SK-N-SH (cell line): ENCODE measurements at regions not wholly inside any gene's neighbourhood (a gene's known extent, or its start where the extent isn't known, plus 50 kb on each side); places are given as distances from the start of the nearest gene placed in this dataset.

ENCODE experiments used
- CTCF ChIA-PET: fragments of 300-600, 350-600 bp; formaldehyde crosslinking; extraction: SDS; loops from one replicate; lab custom pipeline; 2021; lab: Yijun Ruan, JAX
- POLR2A ChIA-PET: fragments of 350-600 bp; sonication (Branson Sonifier 250); formaldehyde crosslinking; extraction: SDS; loops from one replicate; lab custom pipeline; 2020; ENCODE audit warnings: antibody characterized with exemption, inconsistent platforms; lab: Yijun Ruan, JAX
- DNase-seq: peaks from one replicate; pipeline ENCODE4 v3.0.0; 2012
- H2AFZ ChIP-seq: fragments of 200-600 bp; sonication (generic); 2 replicates; pipeline ENCODE4 v1.8.1; 2016; ENCODE audit warnings: antibody characterized with exemption, mild to moderate bottlenecking, low read depth
- H3F3A ChIP-seq: fragments of 200-600 bp; sonication (generic); replicated peaks from 2 replicates; pipeline ENCODE3; 2016; ENCODE audit warnings: antibody characterized with exemption, mild to moderate bottlenecking; ENCODE audit not compliant: insufficient read depth
- H3K27ac ChIP-seq, 2 experiments: fragments of 200-500 bp in 1 of 2; fragments of 200-600 bp in 1 of 2; sonication (Bioruptor generic) in 1 of 2; sonication (generic), shearing (Covaris generic) in 1 of 2; 2 replicates each; pipeline versions ENCODE4 v1.5.1 to v1.6.1; 2014 to 2016; ENCODE audit warnings: low read depth in 2 of 2, inconsistent platforms in 1 of 2, low read length in 1 of 2, mild to moderate bottlenecking in 1 of 2, mixed read lengths in 1 of 2
- H3K27me3 ChIP-seq: fragments of 200-600 bp; sonication (generic), shearing (Covaris generic); 2 replicates; pipeline ENCODE4 v1.6.1; 2016; ENCODE audit warnings: mixed run types; ENCODE audit not compliant: insufficient read depth
- H3K36me3 ChIP-seq, 2 experiments: fragments of 200-500 bp in 1 of 2; fragments of 200-600 bp in 1 of 2; sonication (Bioruptor generic) in 1 of 2; sonication (generic) in 1 of 2; replicated peaks in 1 of 2; 2 replicates each; pipeline versions ENCODE3 to v1.5.1; 2014 to 2016; ENCODE audit warnings: low read length in 1 of 2, mild to moderate bottlenecking in 1 of 2; ENCODE audit not compliant: insufficient read depth in 2 of 2, control insufficient read depth in 1 of 2
- H3K4me1 ChIP-seq, 2 experiments: fragments of 200-500 bp in 1 of 2; fragments of 200-600 bp in 1 of 2; sonication (Bioruptor generic) in 1 of 2; sonication (generic), shearing (Covaris generic) in 1 of 2; 2 replicates each; pipeline versions ENCODE4 v1.5.1 to v1.6.1; 2014 to 2016; ENCODE audit warnings: low read depth in 1 of 2, low read length in 1 of 2, mixed run types in 1 of 2; ENCODE audit not compliant: insufficient read depth in 2 of 2, control insufficient read depth in 1 of 2
- H3K4me2 ChIP-seq: fragments of 200-600 bp; sonication (generic), shearing (Covaris generic); 2 replicates; pipeline ENCODE4 v1.6.1; 2017; ENCODE audit warnings: mixed run types
- H3K4me3 ChIP-seq, 2 experiments: fragments of 200-500 bp in 1 of 2; fragments of 200-600 bp in 1 of 2; sonication (Bioruptor generic) in 1 of 2; sonication (generic), shearing (Covaris generic) in 1 of 2; 2 replicates each; pipeline versions ENCODE4 v1.5.1 to v1.8.1; 2014 to 2016; ENCODE audit warnings: low read depth in 2 of 2, inconsistent platforms in 1 of 2, low read length in 1 of 2, mild to moderate bottlenecking in 1 of 2, mixed read lengths in 1 of 2, moderate library complexity in 1 of 2
- H3K79me2 ChIP-seq: fragments of 200-600 bp; sonication (generic); 2 replicates; pipeline ENCODE4 v1.8.1; 2017; ENCODE audit warnings: mild to moderate bottlenecking; ENCODE audit not compliant: insufficient read depth
- H3K9ac ChIP-seq: fragments of 200-600 bp; sonication (generic); 2 replicates; pipeline ENCODE4 v1.6.1; 2017; ENCODE audit warnings: mixed run types
- H3K9me2 ChIP-seq: fragments of 200-600 bp; sonication (generic); 2 replicates; pipeline ENCODE4 v1.6.1; 2017; ENCODE audit warnings: mixed run types
- H3K9me3 ChIP-seq: fragments of 200-600 bp; sonication (generic); 2 replicates; pipeline ENCODE4 v1.6.1; 2017; ENCODE audit warnings: mixed run types, mild to moderate bottlenecking, moderate library complexity
- H4K20me1 ChIP-seq: fragments of 200-600 bp; sonication (generic); 2 replicates; pipeline ENCODE4 v1.6.1; 2017; ENCODE audit warnings: mild to moderate bottlenecking, mixed run types; ENCODE audit not compliant: insufficient read depth
- CHD2 ChIP-seq: fragments of 150-350 bp; IDR thresholded peaks from 2 replicates; pipeline ENCODE4 v1.6.1; 2018; ENCODE audit warnings: low read length; ENCODE audit not compliant: partially characterized antibody
- ELF1 ChIP-seq: IDR thresholded peaks from 2 replicates; pipeline ENCODE4 v1.4.0; 2012
- EP300 ChIP-seq, 2 experiments: IDR thresholded peaks; 2 replicates each; pipeline versions ENCODE4 v1.4.0 to v1.6.1; 2012; ENCODE audit warnings: borderline replicate concordance in 1 of 2, low read depth in 1 of 2, low read length in 1 of 2
- FOSL2 ChIP-seq: IDR thresholded peaks from 2 replicates; pipeline ENCODE4 v1.4.0; 2012; ENCODE audit warnings: low read depth, mild to moderate bottlenecking, moderate library complexity, borderline replicate concordance
- FOXJ3 ChIP-seq: sonication (generic); formaldehyde crosslinking; IDR thresholded peaks from 2 replicates; pipeline ENCODE4 v1.5.1; 2020; ENCODE audit warnings: mild to moderate bottlenecking, missing genetic modification reagents
- FOXM1 ChIP-seq: IDR thresholded peaks from 2 replicates; pipeline ENCODE4 v1.4.0; 2012; ENCODE audit warnings: low read depth, mild to moderate bottlenecking
- GABPA ChIP-seq: IDR thresholded peaks from 2 replicates; pipeline ENCODE4 v1.4.0; 2012; ENCODE audit warnings: low read depth, mild to moderate bottlenecking
- GATA2 ChIP-seq: sonication (generic); formaldehyde crosslinking; IDR thresholded peaks from 2 replicates; pipeline ENCODE4 v1.5.0; 2020; ENCODE audit warnings: mild to moderate bottlenecking, missing genetic modification reagents
- JUND ChIP-seq: IDR thresholded peaks from 2 replicates; pipeline ENCODE4 v1.4.0; 2012
- MAX ChIP-seq: IDR thresholded peaks from 2 replicates; pipeline ENCODE4 v1.4.0; 2012; ENCODE audit warnings: low read depth
- MEF2A ChIP-seq: IDR thresholded peaks from 2 replicates; pipeline ENCODE4 v1.4.0; 2012; ENCODE audit warnings: low read depth, borderline replicate concordance
- MXI1 ChIP-seq: IDR thresholded peaks from 2 replicates; pipeline ENCODE4 v1.6.1; 2012; ENCODE audit warnings: mild to moderate bottlenecking, low read depth, low read length, improper control_type of control experiment
- NRF1 ChIP-seq: IDR thresholded peaks from 2 replicates; pipeline ENCODE4 v1.6.1; 2012; ENCODE audit warnings: low read depth, mild to moderate bottlenecking, low read length
- PBX3 ChIP-seq: IDR thresholded peaks from 2 replicates; pipeline ENCODE4; 2012
- POLR2AphosphoS5 ChIP-seq: IDR thresholded peaks from 2 replicates; pipeline ENCODE4 v1.6.1; 2012; ENCODE audit warnings: low read depth, low read length
- RAD21 ChIP-seq: IDR thresholded peaks from 2 replicates; pipeline ENCODE4 v1.6.1; 2012; ENCODE audit warnings: mild to moderate bottlenecking, low read length
- REST ChIP-seq: IDR thresholded peaks from 2 replicates; pipeline ENCODE4 v1.6.1; 2012; ENCODE audit warnings: mild to moderate bottlenecking, low read depth, low read length, moderate library complexity
- RFX5 ChIP-seq: IDR thresholded peaks from 2 replicates; pipeline ENCODE4 v1.6.1; 2012; ENCODE audit warnings: mild to moderate bottlenecking, improper control_type of control experiment, low read length
- RXRA ChIP-seq: IDR thresholded peaks from 2 replicates; pipeline ENCODE4 v1.4.0; 2012; ENCODE audit warnings: low read depth, mild to moderate bottlenecking, borderline replicate concordance
- SIN3A ChIP-seq: IDR thresholded peaks from 2 replicates; pipeline ENCODE4 v1.6.1; 2012; ENCODE audit warnings: low read depth, mild to moderate bottlenecking, low read length, moderate library complexity, borderline replicate concordance
- SMC3 ChIP-seq: IDR thresholded peaks from 2 replicates; pipeline ENCODE4 v1.6.1; 2012; ENCODE audit warnings: low read depth, low read length, improper control_type of control experiment
- TCF12 ChIP-seq: IDR thresholded peaks from 2 replicates; pipeline ENCODE4 v1.4.0; 2012
- TEAD4 ChIP-seq: IDR thresholded peaks from 2 replicates; pipeline ENCODE4 v1.4.0; 2012; ENCODE audit warnings: mild to moderate bottlenecking, borderline replicate concordance; ENCODE audit not compliant: insufficient read depth
- USF2 ChIP-seq: fragments of 150-350 bp; IDR thresholded peaks from 2 replicates; pipeline ENCODE4 v1.6.1; 2017; ENCODE audit warnings: antibody characterized with exemption, low read length, low read depth, borderline replicate concordance
- ZBTB33 ChIP-seq: IDR thresholded peaks from 2 replicates; pipeline ENCODE4 v1.4.0; 2012; ENCODE audit warnings: low read depth, borderline replicate concordance
- whole genome bisulfite sequencing: methylation state at CpG from one replicate; pipeline ENCODE4 v1.1.6; 2017; ENCODE audit warnings: low lambda C conversion rate; 5-methylcytosine and 5-hydroxymethylcytosine counted together

- H3K4me2 ChIP-seq, result no peak overlapping the region
- TF ChIP-seq MEF2A (no peak), TEAD4 (no peak), USF2 (no peak), NRF1 (no peak), EP300 (IDR thresholded peaks at IDR 0.05; ENCODE audit: borderline replicate concordance in 1 of 2, low read depth in 1 of 2, low read length in 1 of 2) (no peak), RXRA (no peak), RAD21 (no peak), TCF12 (no peak), SIN3A (no peak), PBX3 (no peak), POLR2AphosphoS5 (no peak), SMC3 (no peak), FOXM1 (no peak), FOXJ3 (CRISPR knock-in tag) (no peak), CHD2 (no peak), RFX5 (no peak), GATA2 (CRISPR knock-in tag) (no peak)
- no peaks in the 10 kb centered on the region for H3K79me2 ChIP-seq
- no peak overlapping the region for H3K9ac ChIP-seq
- peaks cover 88% of the 10 kb centered on the region for H3K27me3 ChIP-seq
- no peaks in the 10 kb centered on the region for H4K20me1 ChIP-seq
- no peaks in the 10 kb centered on the region for H3F3A ChIP-seq
- no peaks in the 10 kb centered on the region for H3K36me3 ChIP-seq
- no peaks in the 10 kb centered on the region for H3K4me1 ChIP-seq
- WGBS, result 5% methylated on average over 4 of the region's 4 CpGs
- CTCF ChIA-PET, result no interaction called here
- DNase-seq, result no peak
- H3K9me2 ChIP-seq, result no peaks in the 10 kb centered on the region
- no peaks in the 10 kb centered on the region for H3K9me3 ChIP-seq
- no peak overlapping the region for H3K27ac ChIP-seq
- POLR2A ChIA-PET, result no interaction called here
- no peak overlapping the region for H3K4me3 ChIP-seq
- no peak overlapping the region for H2AFZ ChIP-seq
Measured at GRCh38 chr16:86799367-86799766, 221.0 kb downstream of the FOXL1 start.

- Histone ChIP-seq H2AFZ (no peak overlapping the region), H3K79me2 (no peaks in the 10 kb centered on the region), H3K4me1 (no peaks in the 10 kb centered on the region), H3K27me3 (peaks cover 93% of the 10 kb centered on the region), H3K9me3 (no peaks in the 10 kb centered on the region), H3K4me2 (no peak overlapping the region), H3K9ac (no peak overlapping the region), H3K4me3 (no peak overlapping the region), H3F3A (no peaks in the 10 kb centered on the region), H3K36me3 (no peaks in the 10 kb centered on the region), H3K9me2 (no peaks in the 10 kb centered on the region), H4K20me1 (no peaks in the 10 kb centered on the region), H3K27ac (no peak overlapping the region)
- TF ChIP-seq SIN3A (no peak), MXI1 (no peak), GATA2 (CRISPR knock-in tag) (no peak), JUND (no peak), ZBTB33 (no peak), FOSL2 (no peak), REST (no peak), MAX (no peak), GABPA (no peak), MEF2A (no peak), NRF1 (no peak), ELF1 (no peak), SMC3 (no peak)
- DNase-seq, result no peak
- WGBS, result 2% methylated on average over 4 of the region's 4 CpGs
- POLR2A ChIA-PET, result no interaction called here
- CTCF ChIA-PET, result no interaction called here
Measured at GRCh38 chr16:86800894-86801293, 222.5 kb downstream of the FOXL1 start.
